ENCODE measurements at regions not wholly inside any gene's neighbourhood (a gene's known extent, or its start where the extent isn't known, plus 50 kb on each side); places are given as distances from the start of the nearest gene placed in this dataset.

DNA sequence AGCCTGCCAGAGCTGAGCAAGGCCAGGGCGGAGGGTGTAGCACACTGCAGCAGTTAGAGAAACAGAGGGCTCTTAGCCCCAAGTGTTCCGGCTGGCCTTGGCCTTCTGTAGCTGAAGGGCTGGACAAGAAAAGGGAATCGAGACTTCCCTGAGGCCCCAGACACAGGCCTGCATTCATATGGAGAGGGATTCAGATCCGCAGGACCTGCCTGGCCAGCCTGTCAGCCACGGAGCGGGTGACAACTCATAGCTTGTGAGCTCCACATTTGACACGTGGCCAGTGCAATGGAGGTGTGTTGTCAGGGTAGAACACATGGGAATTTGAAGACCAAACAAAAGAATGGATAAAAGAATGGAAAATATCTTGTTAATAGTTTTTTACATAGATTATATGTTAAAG, 182.2 kb upstream of the GSC start:
- DNase-seq, result no peak

DNA sequence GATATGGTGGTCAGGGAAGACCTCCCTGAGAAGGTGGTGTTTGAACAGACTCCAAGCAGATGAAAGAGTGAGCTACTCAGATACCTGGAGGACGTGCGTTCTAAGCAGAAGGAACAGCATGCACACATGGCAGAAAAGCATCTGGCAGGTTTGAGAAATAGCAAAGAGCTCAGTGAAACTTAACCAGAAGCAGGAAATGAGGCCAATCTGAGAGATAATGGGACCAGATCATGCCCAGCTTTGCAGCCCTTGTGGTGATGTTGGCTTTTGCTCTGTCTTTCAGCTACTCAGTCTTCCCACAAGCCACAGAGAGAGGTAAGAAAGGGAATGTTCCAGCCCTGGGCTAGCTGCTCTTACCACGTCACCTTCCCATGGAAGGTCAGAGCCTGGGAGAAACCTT, 176.3 kb upstream of the GSC start:
- DNase-seq, result no peak

DNA sequence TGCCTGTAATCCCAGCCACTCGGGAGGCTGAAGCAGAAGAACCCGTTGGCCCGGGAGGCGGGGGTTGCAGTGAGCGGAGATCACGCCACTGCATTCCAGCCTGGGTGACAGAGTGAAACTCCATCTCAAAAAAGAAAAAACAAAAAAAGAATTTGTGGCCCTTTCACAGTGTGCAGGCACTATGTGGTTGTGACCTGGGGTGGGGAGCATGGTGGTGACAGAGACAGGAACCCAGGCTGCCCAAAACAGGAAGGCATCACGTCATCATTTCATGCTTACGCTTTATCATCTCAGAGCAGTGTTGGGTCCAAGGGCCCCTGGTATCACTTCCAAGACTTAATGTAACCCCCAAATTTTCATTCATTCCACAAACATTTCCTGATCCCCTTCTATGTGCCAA, 175.7 kb upstream of the GSC start:
- no peak for DNase-seq

DNA sequence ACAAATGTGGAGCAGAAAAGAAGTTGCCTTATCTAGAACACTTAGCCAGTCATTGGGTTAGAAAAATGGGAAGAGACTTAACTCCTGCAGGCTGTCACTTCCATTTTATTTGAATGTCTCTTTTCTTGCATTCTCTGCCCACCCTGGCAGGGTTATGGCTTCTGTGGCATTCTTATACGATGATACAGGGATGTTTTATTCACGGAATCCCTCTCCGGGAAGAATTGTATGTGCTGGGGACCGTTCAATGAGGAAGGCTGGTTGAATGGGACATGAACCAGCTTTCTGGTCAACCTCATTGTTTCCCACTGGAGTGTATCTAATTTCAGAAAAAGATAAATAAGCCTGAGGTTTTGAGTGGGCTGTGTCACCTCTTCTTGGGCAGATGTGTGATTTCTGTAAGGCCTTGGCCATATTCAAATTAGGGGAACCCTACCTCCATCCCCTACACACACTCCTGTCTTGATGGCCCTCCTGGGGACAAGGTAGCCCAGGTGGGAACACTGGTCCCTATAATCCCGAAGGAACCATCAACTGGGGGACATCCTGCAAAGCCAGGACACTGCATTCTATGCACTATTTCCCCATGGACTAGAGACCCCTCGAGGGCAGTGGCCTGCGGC, 174.8 kb upstream of the GSC start:
- DNase-seq, result no peak

DNA sequence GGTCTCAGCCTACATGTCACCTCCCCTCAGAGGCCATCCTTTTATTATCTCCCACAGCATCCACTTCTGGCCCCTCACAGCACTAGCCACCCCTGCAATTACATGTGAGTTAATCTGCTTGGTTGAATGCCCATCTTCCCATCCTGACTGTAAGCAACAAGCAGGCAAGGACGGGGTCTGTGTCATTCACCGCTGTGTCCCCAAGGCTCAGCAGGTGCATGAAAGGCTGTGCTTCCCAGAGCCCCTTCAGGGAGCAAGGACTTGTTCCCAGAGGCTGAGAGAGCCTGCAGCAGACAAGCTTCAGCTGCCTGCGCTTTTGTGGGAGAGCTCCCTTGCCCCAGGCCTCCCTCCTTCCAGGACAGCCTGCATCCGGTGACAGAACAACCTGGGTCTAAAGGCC, 172.7 kb upstream of the GSC start:
- no peak for DNase-seq

DNA sequence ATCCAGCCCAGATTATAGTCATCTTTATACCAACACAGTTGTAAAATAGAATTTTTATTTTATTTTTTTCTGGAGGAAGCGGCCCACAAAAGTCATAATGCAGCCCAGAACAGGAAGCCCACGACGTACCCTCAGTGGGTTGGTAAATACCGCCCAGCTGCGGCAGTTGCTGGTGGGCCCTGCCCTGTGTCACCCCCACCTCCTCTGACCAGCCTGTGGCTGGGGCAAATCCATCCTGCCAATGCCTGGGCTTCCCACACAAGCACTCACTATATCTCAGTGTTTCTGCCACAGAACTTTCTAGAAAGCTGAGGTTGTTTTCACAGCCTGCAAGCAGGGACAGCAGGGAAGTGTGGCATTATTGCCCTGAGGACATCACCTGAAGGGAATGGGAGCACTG, 171.4 kb upstream of the GSC start:
- no peak for DNase-seq

DNA sequence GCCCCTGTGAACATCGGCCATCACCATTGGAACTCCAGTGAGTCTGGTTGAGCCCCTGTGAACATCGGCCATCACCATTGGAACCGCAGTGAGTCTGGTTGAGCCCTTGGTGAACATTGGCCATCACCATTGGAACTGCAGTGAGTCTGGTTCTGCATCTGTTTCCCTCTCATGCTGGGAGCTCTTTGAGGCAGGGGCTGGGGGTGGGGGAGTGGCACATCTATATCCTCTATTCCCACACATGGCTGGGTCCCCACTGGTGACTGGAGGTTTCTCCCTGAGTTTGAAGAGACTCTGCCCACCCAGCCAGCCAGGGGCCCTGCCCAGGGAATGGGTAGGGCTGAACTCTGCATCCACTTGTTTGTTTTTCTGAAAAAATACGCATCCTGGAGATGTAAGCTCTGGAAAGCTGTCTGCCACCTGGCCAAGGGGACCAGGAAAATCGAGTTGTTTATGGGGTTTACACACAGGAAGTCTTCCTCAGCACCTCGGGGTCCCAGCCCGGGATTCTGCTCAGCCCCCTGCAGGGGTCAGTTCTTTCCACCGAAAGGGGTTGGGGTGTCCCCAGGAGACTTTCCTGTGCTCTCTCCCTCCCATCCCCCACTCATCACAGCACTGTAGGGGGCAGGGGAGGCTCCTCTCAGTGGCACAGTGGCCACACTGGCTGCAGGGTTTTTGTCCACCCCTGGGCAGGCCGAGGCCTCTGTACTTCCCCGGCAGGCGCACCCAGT, 170.5 kb upstream of the GSC start:
- DNase-seq, result no peak

DNA sequence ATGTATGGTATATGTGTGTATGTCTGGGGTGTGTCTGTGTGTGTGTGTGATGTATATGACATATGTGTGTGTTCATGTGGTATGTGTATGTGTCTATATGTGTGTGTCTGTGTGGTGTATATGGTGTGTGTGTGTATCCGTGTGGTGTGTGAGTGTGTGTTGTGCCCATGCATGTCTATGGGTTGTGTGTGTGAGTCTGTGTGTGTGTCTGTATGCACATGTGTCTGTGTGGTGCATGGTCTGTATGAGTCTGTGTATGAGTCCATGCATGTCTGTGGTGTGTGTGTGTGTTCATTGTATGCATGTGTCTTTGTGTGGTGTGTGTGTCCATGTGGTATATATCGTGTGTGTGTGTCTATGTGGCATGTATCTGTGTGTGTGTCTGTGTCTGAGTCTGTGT, 168.1 kb upstream of the GSC start:
- DNase-seq, result no peak

DNA sequence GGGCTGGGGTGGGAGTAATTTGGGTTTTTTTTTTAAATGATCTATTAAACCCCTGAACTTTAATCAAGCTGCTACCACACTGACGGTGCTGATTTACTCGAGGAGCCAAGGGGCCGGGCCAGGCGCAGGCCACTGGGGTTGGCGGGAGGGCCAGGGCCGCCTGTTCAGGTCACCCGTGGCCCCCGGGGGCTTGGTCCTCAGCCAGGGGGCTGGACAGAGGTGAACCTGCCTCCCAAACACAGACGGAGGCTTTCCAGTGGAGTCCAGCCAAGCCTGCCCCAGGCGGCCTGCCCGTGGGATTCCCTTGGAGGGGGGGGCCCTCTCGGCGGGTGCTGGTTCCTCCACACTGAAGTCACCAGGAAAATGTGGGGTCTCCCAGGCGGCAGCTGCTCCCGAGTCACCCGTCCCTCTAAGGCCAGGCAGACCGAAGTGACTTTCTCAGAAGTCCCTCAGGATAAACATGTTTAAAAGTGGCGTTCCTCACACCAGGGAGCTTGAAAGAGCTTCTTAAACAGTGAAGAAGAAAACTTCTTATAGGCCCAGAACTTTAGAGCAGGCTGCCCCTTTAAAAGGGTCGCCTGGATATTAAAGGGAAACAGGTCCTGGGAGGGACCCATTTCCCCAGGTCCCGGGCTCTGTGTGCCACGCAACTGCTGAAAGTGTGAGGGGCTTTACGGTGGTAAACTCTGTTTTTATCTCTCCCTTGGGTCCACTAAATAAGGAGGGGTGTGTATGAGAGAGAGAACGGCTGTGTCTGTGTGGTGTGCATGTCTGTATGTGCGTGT, 167.2 kb upstream of the GSC start:
- DNase-seq, result peak; percentile 61

DNA sequence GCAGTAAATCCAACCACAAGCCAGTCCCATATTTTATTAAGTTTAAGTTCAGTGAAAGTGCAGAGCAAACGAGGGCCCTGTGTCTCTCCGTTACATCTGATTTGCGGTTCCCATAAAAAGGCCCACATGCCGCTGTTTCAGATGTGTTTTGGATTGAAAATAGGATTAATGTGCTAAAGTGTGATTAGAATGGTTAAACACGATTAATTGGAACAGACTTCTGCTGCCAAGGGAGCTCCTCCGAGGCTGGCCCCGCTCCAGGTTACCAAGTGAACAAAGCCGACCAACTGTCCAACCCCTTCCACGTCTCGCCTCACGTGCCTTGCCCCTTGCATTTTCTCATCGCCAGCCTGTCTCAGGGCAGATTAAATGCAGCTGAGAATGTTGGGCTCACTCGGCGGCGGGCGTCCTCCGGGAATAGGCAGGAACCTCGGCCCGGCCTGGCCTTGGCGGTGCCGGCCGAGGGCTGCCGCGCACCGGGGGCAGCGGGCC, 166.5 kb upstream of the GSC start:
- peak; percentile 96 for DNase-seq

DNA sequence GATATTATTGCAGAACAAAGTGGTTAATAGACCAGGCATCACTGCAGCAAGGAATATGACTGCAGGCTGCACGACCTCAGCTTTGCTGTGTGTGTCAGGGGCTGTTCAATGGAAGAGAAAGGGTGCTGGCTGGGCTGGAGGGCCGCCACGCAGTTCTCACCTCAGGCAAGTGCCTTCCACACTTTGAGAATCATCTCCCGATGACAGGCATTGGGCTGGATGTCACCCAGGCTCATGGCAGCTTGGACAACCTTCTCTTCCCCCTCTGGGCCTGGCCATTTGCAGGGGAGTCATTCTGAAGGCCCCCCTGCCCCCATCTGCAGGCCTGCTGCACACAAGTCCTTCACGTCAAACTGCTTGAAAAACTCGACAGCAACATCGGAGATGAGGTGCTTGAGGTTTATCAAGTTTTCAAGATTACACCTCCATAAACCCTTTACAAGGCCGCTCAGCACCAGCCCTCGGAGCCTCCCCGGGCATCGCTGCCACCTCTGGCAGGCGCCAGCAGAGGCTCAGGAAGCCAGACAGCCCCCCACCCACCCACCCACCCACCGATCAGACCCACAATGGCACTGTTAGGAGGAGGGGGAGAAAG, 165.9 kb upstream of the GSC start:
- peak; percentile 30 for DNase-seq

DNA sequence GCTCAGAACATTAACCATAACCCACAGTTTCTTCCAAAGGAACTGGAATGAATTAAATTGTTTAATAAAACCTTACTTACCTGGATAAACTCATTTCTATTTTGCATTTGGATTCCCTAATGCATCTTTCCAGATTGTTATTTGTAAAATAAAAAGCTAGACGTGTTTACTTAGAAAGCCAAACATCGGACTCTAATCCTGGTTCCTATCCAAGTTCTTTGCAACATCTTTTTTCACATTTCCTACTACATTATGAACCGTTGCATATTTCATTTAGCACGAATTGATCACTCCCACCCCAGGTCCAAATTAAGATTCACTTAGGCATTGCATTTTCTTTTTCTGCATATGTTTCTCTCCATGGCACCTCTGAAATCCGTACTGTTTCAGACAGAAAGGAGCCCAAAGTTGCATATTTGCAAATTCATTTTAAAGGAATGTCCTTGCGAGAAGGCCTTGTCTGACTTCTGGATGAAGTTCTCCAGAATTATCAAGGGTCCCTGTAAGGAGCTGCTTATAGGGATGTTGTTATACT, 164.4 kb upstream of the GSC start:
- DNase-seq, result no peak

DNA sequence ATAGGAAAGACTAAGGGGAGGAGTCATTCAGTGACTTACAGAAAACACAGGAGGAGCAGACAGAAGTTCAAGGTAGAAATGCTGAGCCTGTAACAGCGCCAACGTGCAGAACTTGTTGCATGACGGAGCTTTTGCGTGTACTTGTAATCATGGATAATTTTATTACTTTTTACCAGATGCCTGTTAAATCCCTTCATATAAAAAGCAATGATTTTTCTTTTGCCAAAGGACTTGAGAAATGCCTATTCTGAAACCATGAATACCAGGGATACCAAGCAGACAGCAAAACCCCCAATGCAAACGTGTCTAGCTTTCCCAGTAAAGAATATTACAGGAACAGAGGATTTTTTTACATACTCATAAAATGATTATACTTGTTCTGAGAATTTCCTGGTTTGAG, 163.6 kb upstream of the GSC start:
- DNase-seq, result no peak

DNA sequence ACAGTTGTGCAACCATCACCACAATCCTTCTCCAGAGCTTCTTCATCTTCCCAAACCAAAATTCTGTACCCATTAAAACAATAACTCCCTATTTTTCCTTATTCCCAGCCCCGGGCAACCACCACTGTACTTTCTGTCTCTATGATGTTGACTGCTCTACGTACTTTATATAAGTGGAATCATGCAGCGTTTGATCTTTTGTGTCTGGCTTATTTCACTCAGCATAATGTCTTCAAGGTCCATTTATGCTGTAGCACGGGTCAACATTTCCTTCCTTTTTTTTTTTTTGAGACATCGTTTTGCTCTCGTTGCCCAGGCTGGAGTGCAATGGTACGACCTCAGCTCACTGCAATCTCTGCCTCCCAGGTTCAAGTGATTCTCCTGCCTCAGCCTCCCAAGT, 162.7 kb upstream of the GSC start:
- DNase-seq, result no peak

DNA sequence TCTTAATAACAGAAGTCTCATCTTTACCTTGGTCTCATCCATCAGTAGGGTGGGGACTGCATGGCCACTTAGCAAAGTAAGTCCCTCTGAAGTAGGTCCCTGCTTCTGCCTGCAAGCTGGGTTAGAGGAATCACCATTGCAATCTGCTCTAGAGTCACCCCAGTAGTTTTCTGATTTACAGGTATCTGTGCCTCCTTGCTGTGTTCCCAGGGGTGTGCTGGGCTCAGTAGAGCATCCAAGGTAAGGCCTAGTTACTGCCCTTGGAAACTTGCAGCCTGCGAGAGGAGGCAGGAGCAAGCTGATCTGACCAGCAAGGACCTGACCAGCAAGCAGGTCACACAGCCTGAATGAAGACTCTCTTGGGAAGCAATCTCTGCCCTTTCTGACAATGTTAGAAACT, 160.8 kb upstream of the GSC start:
- no peak for DNase-seq

DNA sequence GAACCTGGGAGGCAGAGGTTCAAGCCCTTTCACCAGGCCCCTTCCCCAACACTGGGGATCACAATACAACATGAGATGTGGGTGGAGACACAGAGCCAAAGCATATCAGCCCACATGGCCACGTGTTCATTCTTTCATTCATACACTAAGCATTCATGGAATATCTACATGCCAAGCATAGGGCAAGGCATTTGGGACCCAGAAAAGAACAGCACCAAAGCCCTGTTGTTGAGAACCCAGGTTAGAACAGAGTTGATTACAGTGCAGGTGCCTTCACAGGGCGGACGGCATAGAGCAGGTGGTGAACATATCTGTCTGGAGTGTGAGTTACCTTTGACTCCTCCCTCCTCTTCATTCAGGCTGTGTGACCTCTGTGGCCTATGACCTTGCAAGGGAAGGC, 159.4 kb upstream of the GSC start:
- no peak for DNase-seq

DNA sequence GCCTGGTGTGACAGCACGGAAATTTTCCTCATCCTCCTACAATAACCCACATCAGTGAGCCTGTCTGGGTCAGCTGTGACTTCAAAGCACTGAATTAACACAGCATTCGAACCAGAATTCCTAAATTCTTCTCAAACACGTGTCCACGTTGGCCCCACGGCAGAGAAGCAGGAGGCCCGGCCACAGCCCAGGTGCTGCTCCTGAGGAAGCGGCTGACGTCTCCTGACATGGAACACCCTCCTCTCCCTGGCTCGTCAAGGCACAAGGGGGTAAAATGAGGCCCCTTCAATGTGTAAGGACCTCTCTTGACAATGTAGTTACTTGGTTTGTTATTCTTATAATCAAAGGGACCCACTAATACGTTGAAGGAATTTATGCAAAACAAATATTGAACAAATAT, 156.3 kb upstream of the GSC start:
- DNase-seq, result no peak

DNA sequence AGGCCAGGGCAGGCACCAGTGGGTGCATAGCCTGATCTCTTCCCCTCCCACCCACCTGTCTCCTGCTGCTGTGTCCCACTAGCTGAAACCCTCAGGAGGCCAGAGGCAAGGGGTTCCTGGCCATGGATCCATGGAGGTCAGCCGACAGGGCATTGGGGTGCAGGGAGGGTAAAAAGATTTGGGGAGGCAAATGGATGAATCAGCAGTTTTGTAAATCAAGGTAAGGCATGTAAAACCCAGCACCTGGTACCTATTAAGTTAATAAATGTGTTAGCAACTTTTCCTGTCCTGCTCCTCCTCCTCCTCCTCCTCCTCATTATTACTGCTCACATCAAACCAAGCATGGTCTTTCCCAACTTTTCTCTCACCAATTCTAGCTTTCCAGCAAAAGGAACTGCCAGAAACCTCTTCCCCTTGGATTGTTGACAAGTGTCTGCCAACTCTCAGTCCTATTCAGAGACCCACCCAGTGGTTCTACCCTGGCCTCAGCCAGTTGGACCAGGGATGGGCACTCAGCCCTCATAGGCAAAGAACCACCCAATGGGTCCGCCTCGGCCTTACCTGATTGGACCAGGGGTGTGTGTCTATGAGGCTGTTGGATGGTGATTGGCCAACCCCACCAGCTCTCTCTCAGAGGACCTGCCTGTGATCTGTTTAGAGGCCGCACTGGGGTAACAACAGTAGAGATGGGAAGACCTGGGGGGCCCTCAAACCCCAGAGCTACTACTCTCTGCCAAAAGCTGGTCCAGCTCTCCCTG, 155.7 kb upstream of the GSC start:
- DNase-seq, result no peak

DNA sequence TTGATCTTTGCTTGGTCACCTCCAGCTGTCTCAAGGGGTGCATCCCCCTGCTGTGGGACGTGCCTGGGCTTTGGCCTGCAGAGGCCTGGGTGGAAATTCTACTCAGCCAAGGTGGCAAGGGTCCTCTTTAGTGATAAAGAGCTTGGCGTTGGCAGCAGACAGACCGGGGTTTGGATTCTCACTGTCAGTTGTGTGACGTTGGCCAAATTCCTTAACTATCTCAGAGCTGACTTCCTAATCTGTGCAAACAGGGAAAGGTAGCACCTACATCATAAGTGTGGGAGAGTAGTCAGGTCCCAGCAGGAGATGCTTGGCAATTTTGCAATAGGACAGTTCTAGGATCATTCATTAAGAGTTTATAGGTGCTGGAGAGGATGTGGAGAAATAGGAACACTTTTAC, 154.3 kb upstream of the GSC start:
- no peak for DNase-seq

DNA sequence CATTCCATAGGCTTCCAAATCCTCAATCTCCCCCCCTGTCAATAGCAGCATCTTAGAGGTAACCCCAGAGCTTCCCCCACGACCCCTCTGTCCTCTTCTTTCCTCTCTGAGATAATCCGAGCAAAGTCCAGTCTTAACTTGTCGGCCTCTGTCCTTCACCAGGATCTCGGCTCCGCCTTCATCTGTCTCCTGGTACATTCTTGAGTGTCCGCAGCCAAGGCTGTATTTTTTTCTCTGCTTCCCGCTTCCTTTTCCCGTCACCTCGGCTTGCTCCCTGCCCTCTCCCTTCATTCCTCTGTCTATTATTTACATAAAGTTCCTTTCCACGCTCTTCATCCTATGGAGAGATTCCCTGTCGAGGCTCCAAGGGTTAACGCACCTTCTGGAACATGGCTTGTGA, 153.9 kb upstream of the GSC start:
- no peak for DNase-seq

DNA sequence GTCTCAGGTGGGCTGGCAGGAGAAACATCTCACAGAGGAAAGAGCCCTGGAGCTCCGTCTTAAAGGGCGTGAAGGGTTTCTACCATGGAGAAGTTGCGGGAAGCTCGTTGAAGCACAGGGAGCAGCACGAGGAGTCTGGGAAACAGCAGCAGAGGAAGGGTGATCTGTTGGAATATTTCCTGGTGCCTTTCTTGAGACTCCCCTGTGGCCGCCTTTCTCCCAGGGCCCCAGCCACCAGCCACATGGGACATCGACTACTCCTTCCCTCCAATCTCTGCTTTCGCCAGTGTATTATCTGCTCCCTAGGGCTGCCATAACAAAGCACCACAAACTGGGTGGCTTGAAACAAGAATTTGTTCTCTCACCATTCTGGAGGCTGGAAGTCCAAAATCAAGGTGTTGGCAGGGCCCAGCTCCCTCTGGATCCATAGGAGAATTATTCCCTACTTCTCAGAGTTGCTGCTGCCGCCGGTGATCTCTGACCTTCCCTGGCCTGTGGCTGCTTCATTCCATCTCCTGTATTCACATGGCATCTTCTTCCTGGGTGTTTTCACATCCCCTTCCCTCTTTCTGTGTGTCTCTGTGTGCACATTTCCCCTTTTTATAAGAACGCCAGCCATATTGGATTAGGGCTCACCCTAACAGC, 152.8 kb upstream of the GSC start:
- DNase-seq, result no peak
